HFFc6 (cell line): ENCODE measurements at regions not wholly inside any gene's neighbourhood (a gene's known extent, or its start where the extent isn't known, plus 50 kb on each side); places are given as distances from the start of the nearest gene placed in this dataset.

Experiments used
- DNase-seq: peaks from one replicate; pipeline ENCODE4 v3.0.0-alpha.2; 2018
- H3K27ac Mint-ChIP-seq: 2 replicates; pipeline ENCODE4 v1.8.0; 2020; ENCODE audit warnings: mild to moderate bottlenecking, mixed read lengths
- H3K27me3 Mint-ChIP-seq: 2 replicates; pipeline ENCODE4 v1.8.0; 2021; ENCODE audit warnings: mild to moderate bottlenecking, moderate library complexity, mixed read lengths; ENCODE audit not compliant: insufficient read depth
- H3K36me3 Mint-ChIP-seq: 2 replicates; pipeline ENCODE4 v1.8.0; 2021; ENCODE audit warnings: low read depth, mixed read lengths
- H3K4me1 Mint-ChIP-seq: 2 replicates; pipeline ENCODE4 v1.8.0; 2020; ENCODE audit warnings: low read depth, mixed read lengths
- H3K4me3 Mint-ChIP-seq: 2 replicates; pipeline ENCODE4 v1.8.0; 2020; ENCODE audit warnings: mild to moderate bottlenecking, moderate library complexity, mixed read lengths
- H3K9me3 Mint-ChIP-seq: 2 replicates; pipeline ENCODE4 v1.8.0; 2020; ENCODE audit warnings: mild to moderate bottlenecking, mixed read lengths
- TF ChIP-seq, protein P1 (sequence below): fragments of 200-600 bp; sonication (generic); IDR thresholded peaks from 2 replicates; pipeline ENCODE4 v1.5.0; 2021; ENCODE audit warnings: antibody characterized with exemption, mild to moderate bottlenecking

DNA sequence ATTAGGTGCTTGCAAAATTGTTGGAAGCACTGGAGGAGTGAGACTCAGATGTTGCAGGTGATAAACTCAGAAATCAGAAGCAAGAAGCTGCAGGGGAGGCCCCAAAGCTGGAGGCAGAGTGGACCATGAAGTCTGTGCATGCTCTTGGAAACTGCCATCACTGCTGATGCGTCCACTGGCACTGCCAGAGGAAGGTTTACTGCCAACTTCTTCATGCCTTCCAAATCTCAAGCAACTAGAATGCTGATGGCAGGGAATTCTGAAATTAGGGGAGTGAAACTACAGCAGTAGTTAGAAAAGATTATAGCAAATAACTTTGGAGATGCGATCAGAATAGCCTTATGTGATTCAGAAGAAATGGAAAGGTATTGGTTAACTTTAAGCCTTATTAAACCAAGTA lies 277.1 kb upstream of the SDK2 start:
- no peaks in the 10 kb centered on the region; the same call in 1 of the 2 replicates for H3K27me3 Mint-ChIP-seq
- TF ChIP-seq, protein P1, sequence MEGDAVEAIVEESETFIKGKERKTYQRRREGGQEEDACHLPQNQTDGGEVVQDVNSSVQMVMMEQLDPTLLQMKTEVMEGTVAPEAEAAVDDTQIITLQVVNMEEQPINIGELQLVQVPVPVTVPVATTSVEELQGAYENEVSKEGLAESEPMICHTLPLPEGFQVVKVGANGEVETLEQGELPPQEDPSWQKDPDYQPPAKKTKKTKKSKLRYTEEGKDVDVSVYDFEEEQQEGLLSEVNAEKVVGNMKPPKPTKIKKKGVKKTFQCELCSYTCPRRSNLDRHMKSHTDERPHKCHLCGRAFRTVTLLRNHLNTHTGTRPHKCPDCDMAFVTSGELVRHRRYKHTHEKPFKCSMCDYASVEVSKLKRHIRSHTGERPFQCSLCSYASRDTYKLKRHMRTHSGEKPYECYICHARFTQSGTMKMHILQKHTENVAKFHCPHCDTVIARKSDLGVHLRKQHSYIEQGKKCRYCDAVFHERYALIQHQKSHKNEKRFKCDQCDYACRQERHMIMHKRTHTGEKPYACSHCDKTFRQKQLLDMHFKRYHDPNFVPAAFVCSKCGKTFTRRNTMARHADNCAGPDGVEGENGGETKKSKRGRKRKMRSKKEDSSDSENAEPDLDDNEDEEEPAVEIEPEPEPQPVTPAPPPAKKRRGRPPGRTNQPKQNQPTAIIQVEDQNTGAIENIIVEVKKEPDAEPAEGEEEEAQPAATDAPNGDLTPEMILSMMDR = no peak
- peaks cover 47% of the 10 kb centered on the region for H3K9me3 Mint-ChIP-seq
- peaks cover 10% of the 10 kb centered on the region; the same call in 1 of the 2 replicates for H3K36me3 Mint-ChIP-seq
- H3K4me3 Mint-ChIP-seq = no peak overlapping the region
- DNase-seq = no peak
- H3K4me1 Mint-ChIP-seq = no peaks in the 10 kb centered on the region
- H3K27ac Mint-ChIP-seq = no peak overlapping the region

DNA sequence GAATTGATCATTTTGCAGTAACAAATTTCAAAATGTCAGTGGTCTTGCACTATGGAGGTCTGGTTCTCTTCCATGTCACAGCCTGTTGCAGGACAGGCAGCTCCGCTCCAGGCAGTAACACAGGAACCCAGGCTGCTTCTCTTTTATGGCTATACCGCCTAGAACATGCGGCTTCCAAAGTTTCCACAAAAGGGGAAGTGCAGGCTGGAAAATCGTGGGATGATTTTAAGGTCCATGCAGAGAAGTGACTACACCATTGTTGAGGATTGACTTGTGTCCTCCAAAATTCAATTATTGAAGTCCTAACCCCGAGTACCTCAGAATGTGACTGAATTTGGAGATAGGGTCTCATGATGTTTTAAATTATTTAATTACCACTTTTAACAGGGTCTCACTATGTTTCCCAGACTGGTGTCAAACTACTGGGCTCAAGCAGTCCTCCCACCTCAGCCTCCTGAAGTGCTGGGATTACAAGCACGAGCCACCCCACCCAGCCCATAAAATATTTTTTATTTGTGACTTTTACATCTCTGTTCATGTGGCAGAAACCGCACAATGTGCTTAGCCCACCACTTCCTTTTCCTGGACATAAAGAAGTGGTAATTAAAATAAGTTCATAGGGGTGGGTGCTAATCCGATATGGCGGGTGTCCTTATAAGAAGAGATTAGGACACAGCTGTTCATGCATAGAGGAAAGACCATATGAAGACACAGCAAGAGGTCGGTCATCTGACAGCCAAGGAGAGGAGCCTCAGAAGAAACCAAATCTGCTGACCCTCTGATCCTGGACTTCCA lies 279.2 kb upstream of the RPL38 start:
- Mint-ChIP-seq H3K27ac (no peak overlapping the region), H3K36me3 (peaks cover 6% of the 10 kb centered on the region; the same call in 1 of the 2 replicates), H3K9me3 (peaks cover 53% of the 10 kb centered on the region), H3K4me1 (no peaks in the 10 kb centered on the region), H3K27me3 (no peaks in the 10 kb centered on the region; the same call in 1 of the 2 replicates), H3K4me3 (no peak overlapping the region)
- TF ChIP-seq, protein P1 = no peak
- DNase-seq = no peak

DNA sequence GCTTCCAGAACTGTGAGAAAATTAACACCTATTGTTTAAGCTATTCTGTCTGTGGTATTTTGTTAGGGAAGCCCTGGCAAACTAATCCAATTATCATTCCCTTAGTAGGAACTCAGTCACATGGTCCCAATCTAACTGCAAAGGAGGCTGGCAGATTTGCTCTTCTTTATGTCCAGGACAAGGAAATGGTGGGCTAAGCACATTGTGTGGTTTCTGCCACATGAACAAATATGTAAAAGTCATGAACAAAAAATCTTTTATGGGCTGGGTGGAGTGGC lies 278.6 kb upstream of the RPL38 start:
- no peak for DNase-seq
- no peak overlapping the region for H3K4me3 Mint-ChIP-seq
- no peak overlapping the region for H3K27ac Mint-ChIP-seq
- H3K4me1 Mint-ChIP-seq = no peaks in the 10 kb centered on the region
- peaks cover 53% of the 10 kb centered on the region for H3K9me3 Mint-ChIP-seq
- peaks cover 5% of the 10 kb centered on the region; the same call in 1 of the 2 replicates for H3K36me3 Mint-ChIP-seq
- no peaks in the 10 kb centered on the region; the same call in 1 of the 2 replicates for H3K27me3 Mint-ChIP-seq
- TF ChIP-seq, protein P1 = no peak

DNA sequence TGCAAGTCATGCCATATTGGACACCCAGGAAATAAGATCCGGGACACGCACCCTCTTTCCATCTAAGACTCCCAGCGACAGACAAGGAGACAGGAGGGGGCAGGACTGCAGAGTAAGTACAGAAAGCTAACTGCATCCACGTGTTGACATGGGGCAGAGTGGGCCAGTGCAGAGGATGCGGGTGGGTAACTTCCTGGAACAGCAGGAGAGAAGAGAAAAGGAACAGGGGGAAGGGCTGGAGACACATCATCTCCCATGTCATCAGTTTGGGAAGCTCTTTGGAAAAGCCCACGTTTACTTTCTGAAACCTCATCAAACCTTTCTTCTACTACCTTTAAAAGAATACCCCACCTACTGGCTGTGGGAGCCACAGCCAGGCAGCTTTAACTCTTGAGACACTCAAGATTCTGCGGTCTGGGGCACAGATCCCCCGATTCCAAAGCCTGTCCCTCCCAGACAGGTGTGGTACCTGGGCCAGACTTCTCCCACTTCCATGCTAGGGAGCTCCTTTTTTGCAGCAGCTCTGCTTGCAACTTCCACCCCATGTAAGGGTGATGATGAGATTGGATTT lies 273.5 kb upstream of the RPL38 start:
- no peak overlapping the region for H3K4me3 Mint-ChIP-seq
- no peaks in the 10 kb centered on the region for H3K36me3 Mint-ChIP-seq
- H3K9me3 Mint-ChIP-seq = peaks cover 73% of the 10 kb centered on the region
- no peaks in the 10 kb centered on the region for H3K27me3 Mint-ChIP-seq
- no peaks in the 10 kb centered on the region for H3K4me1 Mint-ChIP-seq
- TF ChIP-seq, protein P1 = no peak
- DNase-seq = no peak
- H3K27ac Mint-ChIP-seq = no peak overlapping the region

DNA sequence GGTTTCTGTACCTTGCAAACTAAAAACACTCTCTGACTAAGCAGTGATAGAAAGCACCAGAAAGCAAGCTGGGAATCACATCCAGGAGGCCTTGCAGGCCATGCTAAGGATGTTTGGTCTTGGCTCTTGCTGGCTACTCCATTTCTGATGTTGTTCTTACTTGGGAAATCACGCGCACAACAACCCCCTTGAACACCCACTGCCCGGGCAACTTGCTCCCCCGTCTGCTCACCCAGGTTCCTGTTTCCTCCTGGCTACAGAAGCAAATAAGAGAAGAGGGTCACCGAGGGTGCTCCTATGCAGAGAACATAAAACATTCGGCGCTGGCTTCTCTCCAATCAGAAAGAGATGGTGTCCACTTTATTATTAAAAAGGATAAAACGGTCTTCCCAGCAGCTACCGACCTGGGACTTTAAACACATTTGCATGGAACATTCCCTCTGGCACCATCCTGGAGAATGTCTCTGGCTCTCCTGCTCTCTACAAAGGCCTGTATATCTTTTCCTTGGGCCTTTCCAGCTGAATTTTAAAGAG lies 271.2 kb upstream of the RPL38 start:
- H3K27me3 Mint-ChIP-seq = no peaks in the 10 kb centered on the region; the same call in 1 of the 2 replicates
- H3K4me3 Mint-ChIP-seq = no peak overlapping the region
- 0 out of 2 replicates have a peak, but pooled peaks cover 8% of the 10 kb centered on the region for H3K36me3 Mint-ChIP-seq
- TF ChIP-seq, protein P1 = no peak
- no peak overlapping the region for H3K27ac Mint-ChIP-seq
- H3K4me1 Mint-ChIP-seq = no peaks in the 10 kb centered on the region
- peaks cover 76% of the 10 kb centered on the region for H3K9me3 Mint-ChIP-seq
- no peak for DNase-seq
